WTC11 (cell line): ENCODE measurements at regions not wholly inside any gene's neighbourhood (a gene's known extent, or its start where the extent isn't known, plus 50 kb on each side); places are given as distances from the start of the nearest gene placed in this dataset.

Experiments used
- ATAC-seq: fragments of 200-7000 bp; cut with Tn5 transposase; 2 replicates; pipeline ENCODE4 v1.10.0; 2021; ENCODE audit warnings: mild to moderate bottlenecking, moderate library complexity
- CTCF ChIA-PET: fragments of 300-600 bp; sonication (Branson Sonifier 250); formaldehyde crosslinking; loops from one replicate; lab custom pipeline; 2021; ENCODE audit warnings: antibody characterized with exemption; lab: Charles Lee
- POLR2A ChIA-PET: fragments of 350-600 bp; sonication (Branson Sonifier 250); formaldehyde crosslinking; loops from one replicate; lab custom pipeline; 2021; ENCODE audit warnings: antibody characterized with exemption; lab: Charles Lee
- DNase-seq: peaks from one replicate; pipeline ENCODE4 v3.0.0; 2021; ENCODE audit warnings: low spot score
- H3K27ac Mint-ChIP-seq: 2 replicates; pipeline ENCODE4 v1.8.0; 2021; ENCODE audit warnings: mixed read lengths
- H3K27me3 Mint-ChIP-seq: 2 replicates; pipeline ENCODE4 v1.8.0; 2021; ENCODE audit warnings: low read depth, mild to moderate bottlenecking, moderate library complexity, mixed read lengths
- H3K36me3 Mint-ChIP-seq: 2 replicates; pipeline ENCODE4 v1.8.0; 2021; ENCODE audit warnings: mixed read lengths
- H3K4me1 Mint-ChIP-seq: 2 replicates; pipeline ENCODE4 v1.8.0; 2022; ENCODE audit warnings: mixed read lengths
- H3K4me3 Mint-ChIP-seq: 2 replicates; pipeline ENCODE4 v1.8.0; 2021; ENCODE audit warnings: mild to moderate bottlenecking, moderate library complexity, mixed read lengths
- H3K9me3 Mint-ChIP-seq: 2 replicates; pipeline ENCODE4 v1.8.0; 2021; ENCODE audit warnings: mixed read lengths
- AFF4 ChIP-seq: sonication (generic); formaldehyde crosslinking; IDR thresholded peaks from 2 replicates; pipeline ENCODE4 v1.8.1; 2023; ENCODE audit warnings: mild to moderate bottlenecking, missing genetic modification reagents, borderline replicate concordance
- ATF1 ChIP-seq: sonication (generic); formaldehyde crosslinking; IDR thresholded peaks from 2 replicates; pipeline ENCODE4 v1.8.1; 2023; ENCODE audit warnings: mild to moderate bottlenecking, moderate library complexity, missing genetic modification reagents
- CREB1 ChIP-seq: sonication (generic); formaldehyde crosslinking; IDR thresholded peaks from 2 replicates; pipeline ENCODE4 v1.8.0; 2023; ENCODE audit warnings: mild to moderate bottlenecking, missing genetic modification reagents
- E2F4 ChIP-seq: sonication (generic); formaldehyde crosslinking; IDR thresholded peaks from 2 replicates; pipeline ENCODE4 v1.8.1; 2022; ENCODE audit warnings: low read depth, mild to moderate bottlenecking, moderate library complexity, missing genetic modification reagents, borderline replicate concordance
- E2F5 ChIP-seq: sonication (generic); formaldehyde crosslinking; IDR thresholded peaks from 2 replicates; pipeline ENCODE4 v1.8.1; 2022; ENCODE audit warnings: mild to moderate bottlenecking, moderate library complexity, missing genetic modification reagents
- FOXK1 ChIP-seq: sonication (generic); formaldehyde crosslinking; IDR thresholded peaks from 2 replicates; pipeline ENCODE4 v1.8.0; 2022; ENCODE audit warnings: mild to moderate bottlenecking, moderate library complexity, missing genetic modification reagents
- FOXP4 ChIP-seq: sonication (generic); formaldehyde crosslinking; IDR thresholded peaks from 2 replicates; pipeline ENCODE4 v1.8.0; 2022; ENCODE audit warnings: mild to moderate bottlenecking, missing genetic modification reagents
- GRHL2 ChIP-seq: fragments of 250-450 bp; sonication (Bioruptor Pico); IDR thresholded peaks from 2 replicates; pipeline ENCODE4 v1.8.0; 2022; ENCODE audit warnings: mild to moderate bottlenecking, moderate library complexity; ENCODE audit not compliant: insufficient replicate concordance, severe bottlenecking
- GTF2I ChIP-seq: fragments of 250-450 bp; sonication (Bioruptor Pico); conservative IDR thresholded peaks from 2 replicates; pipeline ENCODE4 v1.4.0; 2021; ENCODE audit warnings: mild to moderate bottlenecking
- JAZF1 ChIP-seq: fragments of 250-450 bp; sonication (Bioruptor Pico); IDR thresholded peaks from 2 replicates; pipeline ENCODE4 v1.9.0; 2021; ENCODE audit warnings: moderate library complexity, mild to moderate bottlenecking, inconsistent platforms
- NFE2L1 ChIP-seq: sonication (generic); formaldehyde crosslinking; IDR thresholded peaks from 2 replicates; pipeline ENCODE4 v1.8.1; 2023; ENCODE audit warnings: missing genetic modification reagents
- NR1H2 ChIP-seq: sonication (generic); formaldehyde crosslinking; IDR thresholded peaks from 2 replicates; pipeline ENCODE4 v1.9.0; 2021; ENCODE audit warnings: mild to moderate bottlenecking, moderate library complexity, missing genetic modification reagents
- NR2C2 ChIP-seq: sonication (generic); formaldehyde crosslinking; IDR thresholded peaks from 2 replicates; pipeline ENCODE4 v1.8.0; 2022; ENCODE audit warnings: mild to moderate bottlenecking, missing genetic modification reagents
- OVOL2 ChIP-seq: fragments of 250-450 bp; sonication (Bioruptor Pico); IDR thresholded peaks from 2 replicates; pipeline ENCODE4 v1.9.0; 2021; ENCODE audit warnings: mild to moderate bottlenecking, borderline replicate concordance
- PRRX2 ChIP-seq: fragments of 250-450 bp; sonication (Bioruptor Pico); IDR thresholded peaks from 2 replicates; pipeline ENCODE4 v1.8.0; 2021; ENCODE audit warnings: mild to moderate bottlenecking
- TP53 ChIP-seq: sonication (generic); formaldehyde crosslinking; IDR thresholded peaks from 2 replicates; pipeline ENCODE4 v1.8.1; 2023; ENCODE audit warnings: mild to moderate bottlenecking, missing genetic modification reagents
- USF1 ChIP-seq: sonication (generic); formaldehyde crosslinking; IDR thresholded peaks from 2 replicates; pipeline ENCODE4 v1.8.0; 2022; ENCODE audit warnings: mild to moderate bottlenecking, missing genetic modification reagents
- ZNF232 ChIP-seq: sonication (generic); formaldehyde crosslinking; IDR thresholded peaks from 2 replicates; pipeline ENCODE4 v1.8.0; 2022; ENCODE audit warnings: mild to moderate bottlenecking, missing genetic modification reagents
- ZNF396 ChIP-seq: fragments of 250-450 bp; sonication (Bioruptor Pico); IDR thresholded peaks from 2 replicates; pipeline ENCODE4 v1.8.0; 2021; ENCODE audit warnings: mild to moderate bottlenecking, moderate library complexity, borderline replicate concordance
- ZNF425 ChIP-seq: fragments of 250-450 bp; sonication (Bioruptor Pico); conservative IDR thresholded peaks from 2 replicates; pipeline ENCODE4 v1.9.0; 2021; ENCODE audit warnings: mild to moderate bottlenecking
- ZNF671 ChIP-seq: fragments of 250-450 bp; sonication (Bioruptor Pico); IDR thresholded peaks from 2 replicates; pipeline ENCODE4 v1.8.0; 2021; ENCODE audit warnings: mild to moderate bottlenecking

GRCh38 chr21:35893156-35893555, 167.2 kb downstream of the SETD4 start (continued):
- no peak for TF ChIP-seq E2F5 (CRISPR knock-in tag)
- no peak for TF ChIP-seq CREB1 (CRISPR knock-in tag)
- no peak for TF ChIP-seq JAZF1 (CRISPR knock-in tag)
- no peak for TF ChIP-seq USF1 (CRISPR knock-in tag)

- H3K4me1 Mint-ChIP-seq, result peaks cover 20% of the 10 kb centered on the region
- CTCF ChIA-PET, result no interaction called here
- POLR2A ChIA-PET, result no interaction called here
- no peak for ATAC-seq
- no peak for TF ChIP-seq TP53 (CRISPR knock-in tag)
- TF ChIP-seq JAZF1 (CRISPR knock-in tag), result no peak
- TF ChIP-seq ATF1 (CRISPR knock-in tag), result no peak
- no peak for TF ChIP-seq AFF4
- no peaks in the 10 kb centered on the region for H3K9me3 Mint-ChIP-seq
- no peak overlapping the region for H3K4me3 Mint-ChIP-seq
- DNase-seq, result no peak
- H3K27me3 Mint-ChIP-seq, result peaks cover 2% of the 10 kb centered on the region; the same call in 1 of the 2 replicates
- no peaks in the 10 kb centered on the region for H3K36me3 Mint-ChIP-seq
- no peak overlapping the region for H3K27ac Mint-ChIP-seq
Measured at GRCh38 chr21:35886887-35887286, 173.4 kb downstream of the SETD4 start.

GRCh38 chr21:35885942-35886541, 174.3 kb downstream of the SETD4 start:
- H3K9me3 Mint-ChIP-seq, result no peaks in the 10 kb centered on the region
- CTCF ChIA-PET, result no interaction called here
- H3K4me3 Mint-ChIP-seq, result no peak overlapping the region
- DNase-seq (no peak), ATAC-seq (peak; percentile 38)
- H3K4me1 Mint-ChIP-seq, result peaks cover 26% of the 10 kb centered on the region
- POLR2A ChIA-PET, result no interaction called here
- peaks cover 2% of the 10 kb centered on the region; the same call in 1 of the 2 replicates for H3K27me3 Mint-ChIP-seq
- H3K27ac Mint-ChIP-seq, result no peak overlapping the region
- H3K36me3 Mint-ChIP-seq, result no peaks in the 10 kb centered on the region
- TF ChIP-seq NR1H2 (CRISPR knock-in tag), result no peak
- TF ChIP-seq E2F4 (CRISPR knock-in tag), result no peak
- TF ChIP-seq ZNF396, result no peak
- TF ChIP-seq GRHL2 (CRISPR knock-in tag), result no peak
- TF ChIP-seq ZNF671 (CRISPR knock-in tag), result no peak
- TF ChIP-seq ZNF425, result no peak
- TF ChIP-seq FOXP4 (CRISPR knock-in tag), result no peak
- TF ChIP-seq GTF2I, result no peak
- no peak for TF ChIP-seq PRRX2
- TF ChIP-seq FOXK1, result no peak
- TF ChIP-seq NR2C2 (CRISPR knock-in tag), result no peak
- no peak for TF ChIP-seq NFE2L1 (CRISPR knock-in tag)
- TF ChIP-seq ZNF232 (CRISPR knock-in tag), result no peak
- TF ChIP-seq OVOL2, result no peak
